H1 (cell line): ENCODE measurements at regions not wholly inside any gene's neighbourhood (a gene's known extent, or its start where the extent isn't known, plus 50 kb on each side); places are given as distances from the start of the nearest gene placed in this dataset.

ENCODE experiments used
- ATF3 ChIP-seq: IDR thresholded peaks from 2 replicates; pipeline ENCODE4 v1.6.1; 2011; ENCODE audit warnings: low read depth, mild to moderate bottlenecking, low read length; ENCODE audit not compliant: insufficient read depth
- CHD7 ChIP-seq: fragments of 300-600 bp; sonication (generic); IDR thresholded peaks from 2 replicates; pipeline ENCODE4 v1.7.1; 2012; ENCODE audit warnings: low read length, moderate library complexity, mild to moderate bottlenecking, inconsistent platforms; ENCODE audit not compliant: insufficient replicate concordance
- CTBP2 ChIP-seq: IDR thresholded peaks from 2 replicates; pipeline ENCODE4 v1.7.0; 2011; ENCODE audit warnings: borderline replicate concordance, mild to moderate bottlenecking, moderate library complexity, mixed read lengths, low read length; ENCODE audit not compliant: insufficient read depth, insufficient read length
- RAD21 ChIP-seq, 2 experiments: IDR thresholded peaks in 1 of 2; conservative IDR thresholded peaks in 1 of 2; 2 replicates each; pipeline ENCODE4 v1.6.1; 2011; ENCODE audit warnings: low read depth in 2 of 2, low read length in 2 of 2, improper control_type of control experiment in 1 of 2, inconsistent platforms in 1 of 2, mild to moderate bottlenecking in 1 of 2, moderate library complexity in 1 of 2
- SAP30 ChIP-seq: fragments of 300-600 bp; sonication (generic); IDR thresholded peaks from 2 replicates; pipeline ENCODE4 v1.7.1; 2012; ENCODE audit warnings: low read length, moderate library complexity, mild to moderate bottlenecking, inconsistent platforms; ENCODE audit not compliant: insufficient read depth, insufficient replicate concordance

- TF ChIP-seq CHD7, result no peak
- no peak for TF ChIP-seq SAP30
- no peak for TF ChIP-seq CTBP2
- TF ChIP-seq ATF3, result no peak
- TF ChIP-seq RAD21 (IDR thresholded peaks at IDR 0.05 in 1 of 2, conservative IDR thresholded peaks at IDR 0.05 in 1 of 2; ENCODE audit: low read depth in 2 of 2, low read length in 2 of 2), result no peak
Measured at GRCh38 chrX:42710452-42710851, 67.5 kb downstream of the PPP1R2C start (continued).
